ENCODE measurements at regions not wholly inside any gene's neighbourhood (a gene's known extent, or its start where the extent isn't known, plus 50 kb on each side); places are given as distances from the start of the nearest gene placed in this dataset.

DNA sequence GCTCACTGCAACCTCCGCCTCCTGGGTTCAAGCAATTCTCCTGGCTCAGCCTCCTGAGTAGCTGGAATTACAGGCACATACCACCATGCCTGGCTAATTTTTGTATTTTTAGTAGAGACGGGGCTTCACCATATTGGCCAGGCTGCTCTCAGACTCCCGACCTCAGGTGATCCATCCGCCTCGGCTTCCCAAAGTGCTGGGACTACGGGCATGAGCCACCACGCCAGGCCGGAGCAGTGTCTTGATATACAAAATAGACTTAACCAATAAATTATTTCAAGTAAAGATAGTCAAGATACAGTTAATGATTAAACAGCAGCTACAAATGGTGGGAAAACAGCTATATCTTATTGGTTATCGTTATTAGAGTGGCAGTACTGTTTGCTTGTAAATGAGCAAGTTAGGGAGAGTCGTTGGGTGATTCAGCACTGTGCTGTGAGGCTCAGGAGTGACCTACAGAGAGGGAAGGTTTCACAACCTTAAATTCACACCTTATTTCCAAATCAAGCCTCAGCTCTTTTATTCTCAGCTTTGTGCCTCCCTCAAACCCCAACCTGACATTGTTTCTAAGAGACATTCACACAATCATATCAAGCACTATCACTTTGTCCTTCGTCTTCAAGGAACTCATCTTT lies 1128.4 kb upstream of the MAP3K7 start:
- TF ChIP-seq POLR2A (IDR thresholded peaks at IDR 0.05): no peak
- TF ChIP-seq, protein P1, sequence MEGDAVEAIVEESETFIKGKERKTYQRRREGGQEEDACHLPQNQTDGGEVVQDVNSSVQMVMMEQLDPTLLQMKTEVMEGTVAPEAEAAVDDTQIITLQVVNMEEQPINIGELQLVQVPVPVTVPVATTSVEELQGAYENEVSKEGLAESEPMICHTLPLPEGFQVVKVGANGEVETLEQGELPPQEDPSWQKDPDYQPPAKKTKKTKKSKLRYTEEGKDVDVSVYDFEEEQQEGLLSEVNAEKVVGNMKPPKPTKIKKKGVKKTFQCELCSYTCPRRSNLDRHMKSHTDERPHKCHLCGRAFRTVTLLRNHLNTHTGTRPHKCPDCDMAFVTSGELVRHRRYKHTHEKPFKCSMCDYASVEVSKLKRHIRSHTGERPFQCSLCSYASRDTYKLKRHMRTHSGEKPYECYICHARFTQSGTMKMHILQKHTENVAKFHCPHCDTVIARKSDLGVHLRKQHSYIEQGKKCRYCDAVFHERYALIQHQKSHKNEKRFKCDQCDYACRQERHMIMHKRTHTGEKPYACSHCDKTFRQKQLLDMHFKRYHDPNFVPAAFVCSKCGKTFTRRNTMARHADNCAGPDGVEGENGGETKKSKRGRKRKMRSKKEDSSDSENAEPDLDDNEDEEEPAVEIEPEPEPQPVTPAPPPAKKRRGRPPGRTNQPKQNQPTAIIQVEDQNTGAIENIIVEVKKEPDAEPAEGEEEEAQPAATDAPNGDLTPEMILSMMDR (IDR thresholded peaks at IDR 0.05): no peak

All from body of pancreas (tissue), 4 donors.